ENCODE measurements at regions not wholly inside any gene's neighbourhood (a gene's known extent, or its start where the extent isn't known, plus 50 kb on each side); places are given as distances from the start of the nearest gene placed in this dataset.

DNA sequence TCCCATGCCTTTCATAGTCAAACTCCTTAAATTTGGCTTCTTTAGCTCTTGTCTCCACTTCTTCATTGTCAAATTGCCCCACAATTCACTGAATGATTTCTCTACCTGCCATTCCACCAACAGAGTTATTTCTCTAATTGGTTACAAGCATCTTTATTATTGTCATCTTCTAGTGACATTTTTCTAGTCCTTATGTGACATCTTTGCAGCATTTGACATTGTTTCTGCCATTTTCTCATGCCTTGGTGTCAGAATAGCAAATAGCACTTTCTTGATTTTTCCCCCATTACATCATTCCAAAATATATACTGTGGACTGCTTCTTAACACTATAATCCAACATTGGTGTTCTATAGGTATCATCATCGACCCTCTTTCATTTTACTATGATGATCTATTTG, 137.7 kb upstream of the HDDC2 start:
- H3K27me3 ChIP-seq (replicated peaks; ENCODE audit: insufficient read depth): no peaks in the 10 kb centered on the region
- H3K36me3 ChIP-seq: no peaks in the 10 kb centered on the region
- no peaks in the 10 kb centered on the region for H3K9me3 ChIP-seq
- no peak overlapping the region for H3K4me3 ChIP-seq
- ATAC-seq (ENCODE audit: insufficient number of reproducible peaks, low FRiP score, low read depth): no peak
- TF ChIP-seq, protein P1, sequence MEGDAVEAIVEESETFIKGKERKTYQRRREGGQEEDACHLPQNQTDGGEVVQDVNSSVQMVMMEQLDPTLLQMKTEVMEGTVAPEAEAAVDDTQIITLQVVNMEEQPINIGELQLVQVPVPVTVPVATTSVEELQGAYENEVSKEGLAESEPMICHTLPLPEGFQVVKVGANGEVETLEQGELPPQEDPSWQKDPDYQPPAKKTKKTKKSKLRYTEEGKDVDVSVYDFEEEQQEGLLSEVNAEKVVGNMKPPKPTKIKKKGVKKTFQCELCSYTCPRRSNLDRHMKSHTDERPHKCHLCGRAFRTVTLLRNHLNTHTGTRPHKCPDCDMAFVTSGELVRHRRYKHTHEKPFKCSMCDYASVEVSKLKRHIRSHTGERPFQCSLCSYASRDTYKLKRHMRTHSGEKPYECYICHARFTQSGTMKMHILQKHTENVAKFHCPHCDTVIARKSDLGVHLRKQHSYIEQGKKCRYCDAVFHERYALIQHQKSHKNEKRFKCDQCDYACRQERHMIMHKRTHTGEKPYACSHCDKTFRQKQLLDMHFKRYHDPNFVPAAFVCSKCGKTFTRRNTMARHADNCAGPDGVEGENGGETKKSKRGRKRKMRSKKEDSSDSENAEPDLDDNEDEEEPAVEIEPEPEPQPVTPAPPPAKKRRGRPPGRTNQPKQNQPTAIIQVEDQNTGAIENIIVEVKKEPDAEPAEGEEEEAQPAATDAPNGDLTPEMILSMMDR (IDR thresholded peaks at IDR 0.05): no peak
- no peak overlapping the region for H3K27ac ChIP-seq
- no peak for DNase-seq (ENCODE audit: low spot score)
- peaks cover 6 to 35% of the 10 kb centered on the region in 2 donors for H3K4me1 ChIP-seq (ENCODE audit: control insufficient read depth in 1 of 2, low read depth in 2 of 2)

DNA sequence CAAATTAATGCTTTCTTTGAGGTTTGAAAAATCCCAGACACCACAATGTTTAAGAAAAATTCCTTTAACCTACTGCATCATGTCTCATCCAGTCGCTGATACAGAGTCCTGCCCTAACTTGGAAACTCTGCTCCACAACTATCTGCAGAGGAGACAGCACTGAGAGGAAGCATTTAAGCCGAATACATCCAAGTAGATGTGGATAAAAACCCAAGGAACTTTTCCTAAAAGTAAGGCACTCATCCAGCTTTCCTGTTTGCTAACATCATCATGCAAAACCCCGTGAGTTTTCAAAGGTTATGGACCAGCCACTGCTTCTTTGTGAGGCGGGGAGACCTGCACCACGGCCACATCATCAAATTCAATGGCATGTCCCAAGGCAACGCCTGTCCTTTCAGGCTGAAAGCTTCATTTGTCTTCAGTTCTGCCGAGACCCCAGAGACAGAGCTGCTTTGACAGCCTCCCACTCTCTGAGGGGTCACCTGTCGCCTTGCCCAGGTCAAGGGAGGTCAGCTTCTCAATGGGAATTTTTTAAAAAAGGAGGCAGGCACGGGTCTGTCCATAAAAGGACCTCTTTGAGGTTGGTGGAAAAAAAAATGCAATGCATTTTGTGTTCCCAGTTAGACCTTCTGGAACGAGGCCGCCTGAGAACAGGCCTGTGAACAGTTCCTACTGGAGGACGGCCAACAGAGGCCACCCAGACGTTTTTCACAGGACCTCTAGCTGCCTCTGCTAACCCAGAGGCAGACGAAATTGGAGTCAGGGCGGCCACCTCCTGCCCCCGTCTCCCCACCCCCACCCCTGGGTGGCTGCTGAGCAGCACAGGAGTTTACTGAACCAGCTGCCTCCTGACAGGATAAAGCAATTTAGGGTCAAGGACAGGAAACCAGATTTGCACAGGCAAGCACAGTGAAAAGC, 142.5 kb upstream of the HDDC2 start:
- Histone ChIP-seq H3K36me3 (no peaks in the 10 kb centered on the region), H3K9me3 (no peaks in the 10 kb centered on the region), H3K27ac (peak overlapping the region; percentile 83 to 90), H3K4me3 (peak overlapping the region; percentile 69), H3K4me1 (ENCODE audit: control insufficient read depth in 1 of 2, low read depth in 2 of 2) (peaks cover 10 to 52% of the 10 kb centered on the region in 2 donors), H3K27me3 (replicated peaks; ENCODE audit: insufficient read depth) (no peaks in the 10 kb centered on the region)
- ATAC-seq (ENCODE audit: insufficient number of reproducible peaks, low FRiP score, low read depth) (peak; percentile 80), DNase-seq (ENCODE audit: low spot score) (no peak)
- TF ChIP-seq, protein P1 (IDR thresholded peaks at IDR 0.05): no peak

- Histone ChIP-seq H3K4me3 (peak overlapping the region; percentile 69), H3K36me3 (no peaks in the 10 kb centered on the region), H3K27me3 (replicated peaks; ENCODE audit: insufficient read depth) (no peaks in the 10 kb centered on the region), H3K9me3 (no peaks in the 10 kb centered on the region), H3K27ac (peak overlapping the region; percentile 83 to 90), H3K4me1 (ENCODE audit: control insufficient read depth in 1 of 2, low read depth in 2 of 2) (peaks cover 10 to 52% of the 10 kb centered on the region in 2 donors)
- TF ChIP-seq, protein P1 (IDR thresholded peaks at IDR 0.05): no peak
- DNase-seq (ENCODE audit: low spot score) (no peak), ATAC-seq (ENCODE audit: insufficient number of reproducible peaks, low FRiP score, low read depth) (no peak)
Observed at GRCh38 chr6:125445054-125445453, 143.3 kb upstream of the HDDC2 start.

DNA sequence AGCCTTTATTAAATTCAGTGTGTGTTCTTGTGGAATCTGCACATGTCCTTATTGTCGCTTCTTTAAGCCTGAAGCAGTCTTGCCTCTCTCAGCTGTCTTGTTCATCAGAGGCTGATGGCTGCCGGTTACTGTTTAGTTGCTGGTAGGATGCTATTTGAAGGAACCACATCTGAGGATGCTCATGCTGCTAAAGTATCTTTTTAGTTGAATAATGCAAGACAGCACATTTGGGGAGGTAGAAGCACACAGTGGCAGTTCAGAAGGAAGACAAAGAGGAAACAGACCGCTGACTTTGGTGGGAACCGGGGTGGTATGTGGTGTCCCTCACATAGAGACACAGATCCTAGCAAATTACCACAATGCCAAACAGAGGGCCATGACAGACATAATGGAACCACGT, 144.2 kb upstream of the HDDC2 start:
- no peaks in the 10 kb centered on the region for H3K36me3 ChIP-seq
- ATAC-seq (ENCODE audit: insufficient number of reproducible peaks, low FRiP score, low read depth) (no peak), DNase-seq (ENCODE audit: low spot score) (no peak)
- H3K27me3 ChIP-seq (replicated peaks; ENCODE audit: insufficient read depth): no peaks in the 10 kb centered on the region
- peak overlapping the region; percentile 83 to 90 for H3K27ac ChIP-seq
- H3K4me1 ChIP-seq (ENCODE audit: control insufficient read depth in 1 of 2, low read depth in 2 of 2): peaks cover 5 to 45% of the 10 kb centered on the region in 2 donors
- no peak overlapping the region for H3K4me3 ChIP-seq
- TF ChIP-seq, protein P1 (IDR thresholded peaks at IDR 0.05): no peak
- H3K9me3 ChIP-seq: no peaks in the 10 kb centered on the region

DNA sequence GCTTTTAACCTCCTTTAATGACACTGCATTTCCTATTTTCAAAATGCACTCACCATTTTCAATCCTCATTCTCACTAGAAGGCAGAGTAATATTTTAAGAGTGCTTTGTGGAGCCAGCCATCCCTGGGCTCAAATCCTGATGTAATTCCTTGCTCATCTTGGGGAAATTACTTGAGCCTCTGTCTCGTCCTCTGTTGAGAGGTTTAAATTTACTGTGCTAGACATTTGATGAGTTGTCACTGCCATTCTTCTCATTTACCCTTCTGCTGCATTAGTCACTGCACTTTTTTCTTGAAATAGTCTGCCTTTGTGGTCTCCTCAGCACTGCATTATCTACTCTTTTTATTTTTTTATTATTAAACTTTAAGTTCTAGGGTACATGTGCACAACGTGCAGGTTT, 150.0 kb upstream of the HDDC2 start:
- Histone ChIP-seq H3K9me3 (no peaks in the 10 kb centered on the region), H3K4me3 (no peak overlapping the region), H3K4me1 (ENCODE audit: control insufficient read depth in 1 of 2, low read depth in 2 of 2) (no peaks in the 10 kb centered on the region), H3K36me3 (no peaks in the 10 kb centered on the region), H3K27ac (no peak overlapping the region), H3K27me3 (replicated peaks; ENCODE audit: insufficient read depth) (no peaks in the 10 kb centered on the region)
- TF ChIP-seq, protein P1 (IDR thresholded peaks at IDR 0.05): no peak
- DNase-seq (ENCODE audit: low spot score): no peak
- ATAC-seq (ENCODE audit: insufficient number of reproducible peaks, low FRiP score, low read depth): no peak

Measured in thoracic aorta (tissue), 2 donors.